GM12875 (cell line): ENCODE measurements at regions not wholly inside any gene's neighbourhood (a gene's known extent, or its start where the extent isn't known, plus 50 kb on each side); places are given as distances from the start of the nearest gene placed in this dataset.
"Not testable (repeated sequence)": the region's sequence is repeated elsewhere in the genome, so short reads cannot be mapped to it uniquely, and the experiment has no call there.

Source experiments
- H3K4me3 ChIP-seq: one replicate; pipeline ENCODE4 v1.5.1; 2011; ENCODE audit warnings: low read depth, low read length, control low read depth
- TF ChIP-seq, protein P1 (sequence below): IDR thresholded peaks from 2 replicates; pipeline ENCODE4 v1.5.1; 2011; ENCODE audit warnings: low read depth, mild to moderate bottlenecking, control low read depth, inconsistent platforms, low read length, moderate library complexity, borderline replicate concordance; ENCODE audit not compliant: insufficient read depth

DNA sequence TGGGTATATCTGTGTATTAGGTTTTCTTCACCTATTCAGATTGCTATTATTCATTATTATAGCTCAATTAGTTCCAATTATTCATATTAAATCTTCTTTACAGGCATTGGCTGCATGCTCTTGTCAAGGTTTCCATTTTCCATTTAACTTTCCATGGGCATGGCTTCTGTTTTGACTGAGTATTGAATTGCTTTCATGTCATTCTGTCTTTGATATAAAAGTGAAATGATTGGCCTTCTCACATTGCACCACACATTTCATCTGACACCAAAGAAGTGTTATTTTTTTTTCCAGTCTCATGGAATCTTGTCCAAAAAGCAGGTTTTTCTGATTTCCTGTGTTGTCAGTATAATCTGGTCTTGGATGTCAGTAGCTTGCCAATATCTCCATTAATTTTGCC lies 1244.3 kb downstream of the RAPGEF2 start:
- no peak overlapping the region for H3K4me3 ChIP-seq
- TF ChIP-seq, protein P1, sequence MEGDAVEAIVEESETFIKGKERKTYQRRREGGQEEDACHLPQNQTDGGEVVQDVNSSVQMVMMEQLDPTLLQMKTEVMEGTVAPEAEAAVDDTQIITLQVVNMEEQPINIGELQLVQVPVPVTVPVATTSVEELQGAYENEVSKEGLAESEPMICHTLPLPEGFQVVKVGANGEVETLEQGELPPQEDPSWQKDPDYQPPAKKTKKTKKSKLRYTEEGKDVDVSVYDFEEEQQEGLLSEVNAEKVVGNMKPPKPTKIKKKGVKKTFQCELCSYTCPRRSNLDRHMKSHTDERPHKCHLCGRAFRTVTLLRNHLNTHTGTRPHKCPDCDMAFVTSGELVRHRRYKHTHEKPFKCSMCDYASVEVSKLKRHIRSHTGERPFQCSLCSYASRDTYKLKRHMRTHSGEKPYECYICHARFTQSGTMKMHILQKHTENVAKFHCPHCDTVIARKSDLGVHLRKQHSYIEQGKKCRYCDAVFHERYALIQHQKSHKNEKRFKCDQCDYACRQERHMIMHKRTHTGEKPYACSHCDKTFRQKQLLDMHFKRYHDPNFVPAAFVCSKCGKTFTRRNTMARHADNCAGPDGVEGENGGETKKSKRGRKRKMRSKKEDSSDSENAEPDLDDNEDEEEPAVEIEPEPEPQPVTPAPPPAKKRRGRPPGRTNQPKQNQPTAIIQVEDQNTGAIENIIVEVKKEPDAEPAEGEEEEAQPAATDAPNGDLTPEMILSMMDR, result no peak

DNA sequence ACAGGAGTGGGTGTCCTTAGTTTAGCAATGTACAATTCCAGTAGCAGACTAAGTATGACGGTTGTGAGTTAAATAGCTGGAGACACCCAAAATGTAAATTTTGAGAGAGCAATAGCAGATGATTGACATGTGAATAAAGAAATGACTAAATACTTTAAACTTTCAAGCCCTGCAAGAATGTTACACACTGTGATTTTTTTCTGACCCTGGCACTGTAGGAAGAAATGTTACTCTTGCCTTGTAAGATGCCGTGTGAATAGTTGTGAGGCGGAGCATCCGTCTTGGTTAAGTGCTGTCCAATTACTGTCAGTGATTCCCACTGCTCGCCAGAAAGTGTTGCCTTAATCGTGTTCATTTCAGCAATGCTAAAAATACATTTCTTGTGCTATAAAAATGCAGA lies 1248.1 kb downstream of the RAPGEF2 start:
- TF ChIP-seq, protein P1, result no peak
- no peak overlapping the region for H3K4me3 ChIP-seq

DNA sequence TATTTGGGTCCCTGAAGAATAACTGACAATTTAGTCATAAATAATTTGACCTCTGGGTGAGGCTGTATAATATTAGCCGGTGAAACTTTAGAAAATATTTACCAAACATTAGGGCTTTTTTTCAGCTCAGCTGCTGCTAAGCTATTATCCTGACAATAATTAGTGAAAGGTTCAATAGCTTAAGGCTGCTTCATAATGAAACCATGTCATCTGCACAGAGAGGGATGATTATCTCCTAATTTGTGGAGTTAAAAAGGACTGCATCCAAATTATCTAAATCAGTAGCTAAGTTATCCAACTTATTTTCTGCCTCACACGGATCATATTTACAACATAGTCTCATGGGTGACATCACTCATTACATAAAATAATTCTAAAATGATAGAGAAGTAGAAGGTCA lies 1249.8 kb downstream of the RAPGEF2 start:
- H3K4me3 ChIP-seq, result no peak overlapping the region
- TF ChIP-seq, protein P1, result no peak

DNA sequence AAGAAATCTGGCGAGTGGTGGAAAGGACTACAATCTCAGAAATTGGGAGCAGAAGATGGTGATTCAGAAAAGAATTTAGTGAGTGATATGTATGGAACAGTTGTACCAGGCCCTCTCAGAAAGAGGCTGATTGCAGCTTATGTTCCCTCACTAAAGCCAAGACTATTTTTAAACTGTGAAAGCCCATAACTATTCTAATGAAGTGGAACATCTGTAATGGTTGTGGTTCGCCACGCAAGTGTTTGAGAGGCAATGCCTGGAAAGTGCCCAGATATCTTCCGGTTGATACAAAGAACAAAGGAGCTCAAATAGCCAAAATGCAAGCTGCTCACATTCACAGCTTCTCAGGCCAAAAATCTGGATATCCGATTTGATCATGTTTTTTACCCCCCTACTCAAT lies 1250.7 kb downstream of the RAPGEF2 start:
- no peak overlapping the region for H3K4me3 ChIP-seq
- TF ChIP-seq, protein P1, result no peak

DNA sequence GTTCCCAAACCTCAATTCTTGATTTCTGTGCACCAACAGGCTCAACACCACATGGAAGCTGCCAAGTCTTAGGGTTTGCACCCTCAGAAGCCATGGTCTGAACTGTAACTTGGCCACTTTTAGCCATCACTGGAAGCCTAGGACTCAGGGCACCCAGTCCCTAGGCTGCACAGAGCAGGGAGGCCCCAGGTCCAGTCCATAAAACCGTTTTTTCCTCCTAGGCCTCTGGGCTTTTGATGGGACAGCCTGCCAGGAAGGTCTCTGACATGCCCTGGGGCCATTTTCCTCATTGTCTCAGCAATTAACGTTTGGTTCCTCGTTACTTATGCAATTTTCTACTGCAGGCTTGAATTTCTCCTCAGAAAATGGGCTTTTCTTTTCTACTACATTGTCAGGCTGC lies 1259.6 kb downstream of the RAPGEF2 start:
- no peak overlapping the region for H3K4me3 ChIP-seq
- TF ChIP-seq, protein P1, result no peak

DNA sequence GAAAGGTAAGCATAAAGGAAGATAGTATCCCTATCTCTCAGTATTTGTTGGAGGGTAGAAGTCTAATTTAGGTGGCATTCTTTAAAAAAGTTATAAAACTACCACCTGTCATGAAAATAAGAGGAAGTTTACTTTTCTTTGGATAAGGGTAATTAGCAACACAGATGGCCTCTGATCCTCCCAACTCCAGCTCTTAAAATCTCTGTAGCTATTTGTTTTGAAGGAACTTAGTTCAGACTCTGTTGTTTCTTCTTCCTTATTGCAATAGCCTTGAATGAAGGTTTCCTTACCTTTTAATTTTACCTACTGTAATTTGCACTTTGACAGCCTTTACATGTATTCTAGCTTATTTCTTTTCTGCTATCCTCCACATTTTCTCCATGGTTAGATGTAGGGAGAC lies 1261.3 kb downstream of the RAPGEF2 start:
- no peak overlapping the region for H3K4me3 ChIP-seq
- TF ChIP-seq, protein P1, result no peak

DNA sequence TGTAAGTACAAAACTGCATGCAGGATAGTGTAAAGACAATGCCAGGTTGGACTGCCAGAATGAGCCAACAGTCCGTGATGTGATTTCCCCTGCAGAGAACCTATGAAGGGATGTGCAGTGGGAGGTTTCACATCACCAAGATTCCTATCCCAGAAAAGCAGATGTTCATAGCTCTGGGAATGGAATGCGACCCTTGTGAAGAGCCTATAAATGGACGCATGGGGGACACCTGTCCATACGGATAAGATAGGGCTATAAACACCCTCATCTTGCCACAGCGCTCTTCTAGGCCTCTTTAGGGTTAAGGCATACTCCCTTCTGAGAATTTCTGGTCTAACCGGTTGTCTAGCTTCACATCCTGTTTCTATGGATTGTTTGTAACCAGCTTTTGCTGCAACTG lies 1261.8 kb downstream of the RAPGEF2 start:
- H3K4me3 ChIP-seq, result not testable (repeated sequence)

DNA sequence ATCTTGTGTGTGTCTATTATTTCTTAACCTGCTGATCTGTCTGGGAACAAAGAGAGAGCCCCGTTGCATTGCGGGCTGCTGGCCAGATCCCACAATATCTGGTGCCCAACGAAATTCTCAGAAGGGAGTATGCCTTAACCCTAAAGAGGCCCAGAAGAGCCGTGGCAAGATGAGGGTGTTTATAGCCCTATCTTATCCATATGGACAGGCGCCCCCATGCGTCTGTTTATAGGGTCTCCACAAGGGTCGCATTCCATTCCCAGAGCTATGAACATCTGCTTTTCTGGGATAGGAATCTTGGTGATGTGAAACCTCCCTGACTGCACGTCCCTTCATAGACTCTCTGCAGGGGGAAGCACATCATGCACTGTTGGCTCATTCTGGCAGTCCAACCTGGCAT lies 1262.5 kb downstream of the RAPGEF2 start:
- not testable (repeated sequence) for H3K4me3 ChIP-seq

DNA sequence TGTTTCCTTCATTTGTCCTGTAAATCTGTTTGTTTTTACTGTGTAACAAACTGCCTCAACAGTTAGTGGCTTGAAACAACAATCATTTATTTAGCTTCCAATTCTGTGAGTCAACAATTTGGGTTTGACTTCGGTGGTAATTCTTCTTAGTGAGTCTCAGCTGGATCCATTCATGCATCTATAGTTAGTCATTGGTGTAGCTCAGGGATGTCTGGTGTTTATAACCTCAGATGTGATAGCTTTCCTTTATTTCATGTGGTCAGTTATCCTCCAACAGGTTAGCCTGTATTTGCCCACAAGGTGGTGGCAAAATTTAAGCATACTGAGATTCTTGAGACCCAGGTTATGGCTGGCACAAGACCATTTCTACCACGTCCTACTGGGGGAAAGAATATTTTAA lies 1267.2 kb downstream of the RAPGEF2 start:
- no peak overlapping the region for H3K4me3 ChIP-seq
- TF ChIP-seq, protein P1, result no peak
